HG03354 (cell line): ENCODE measurements at regions not wholly inside any gene's neighbourhood (a gene's known extent, or its start where the extent isn't known, plus 50 kb on each side); places are given as distances from the start of the nearest gene placed in this dataset.

Source experiments
- ATAC-seq: cut with Tn5 transposase; IDR thresholded peaks from one replicate; pipeline ENCODE4 v1.9.1; 2021; ENCODE audit warnings: mild to moderate bottlenecking; ENCODE audit not compliant: unreplicated experiment, poor library complexity, severe bottlenecking

GRCh38 chr1:244214009-244214967 lies 163.2 kb downstream of the ZBTB18 start:
- no peak for ATAC-seq

- ATAC-seq = no peak
Observed at GRCh38 chr1:244216836-244217235, 165.8 kb downstream of the ZBTB18 start.

GRCh38 chr1:244217711-244218110 lies 166.6 kb downstream of the ZBTB18 start:
- no peak for ATAC-seq

GRCh38 chr1:244218220-244218619 lies 167.1 kb downstream of the ZBTB18 start:
- no peak for ATAC-seq

DNA sequence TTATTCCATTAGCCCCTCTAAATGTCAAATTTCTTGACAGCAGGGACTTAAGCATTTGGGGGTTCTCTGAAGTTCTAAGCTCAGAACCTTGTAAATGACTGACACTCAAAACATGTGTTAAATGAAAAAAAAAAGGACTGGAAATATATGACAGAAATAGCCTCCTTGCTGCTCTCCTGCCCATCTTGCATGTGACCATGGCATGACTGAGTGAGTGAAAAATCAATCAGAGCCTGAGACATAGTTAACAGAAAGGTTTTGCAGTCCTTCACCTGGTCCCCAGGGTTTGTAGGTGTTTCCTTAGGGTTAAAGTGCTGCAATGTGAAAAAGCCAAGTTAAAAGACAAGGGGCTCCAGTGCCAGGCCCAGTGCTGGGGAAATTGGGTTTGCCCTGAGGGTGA lies 168.1 kb downstream of the ZBTB18 start:
- ATAC-seq = no peak

DNA sequence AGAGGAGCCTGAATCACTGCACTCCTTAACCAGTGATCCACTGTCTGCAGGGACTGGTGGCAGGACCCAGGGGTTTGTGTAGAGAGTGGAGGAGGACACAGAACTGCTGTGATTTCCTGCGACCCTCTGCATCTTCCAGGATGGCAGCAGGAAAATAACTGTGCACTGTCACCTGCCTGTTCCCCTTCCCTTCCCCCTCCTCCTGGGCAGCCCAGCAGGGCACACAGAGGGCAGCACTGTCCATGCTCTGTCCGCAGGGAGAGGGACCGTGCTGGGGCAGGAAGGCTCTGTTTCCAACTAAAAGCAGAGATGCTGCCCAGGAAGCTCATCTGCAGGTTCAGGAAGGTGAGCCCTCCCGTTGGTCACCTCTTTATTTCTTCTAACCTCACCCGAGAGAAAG lies 168.7 kb downstream of the ZBTB18 start:
- no peak for ATAC-seq

GRCh38 chr1:244220410-244220809 lies 169.3 kb downstream of the ZBTB18 start:
- no peak for ATAC-seq

DNA sequence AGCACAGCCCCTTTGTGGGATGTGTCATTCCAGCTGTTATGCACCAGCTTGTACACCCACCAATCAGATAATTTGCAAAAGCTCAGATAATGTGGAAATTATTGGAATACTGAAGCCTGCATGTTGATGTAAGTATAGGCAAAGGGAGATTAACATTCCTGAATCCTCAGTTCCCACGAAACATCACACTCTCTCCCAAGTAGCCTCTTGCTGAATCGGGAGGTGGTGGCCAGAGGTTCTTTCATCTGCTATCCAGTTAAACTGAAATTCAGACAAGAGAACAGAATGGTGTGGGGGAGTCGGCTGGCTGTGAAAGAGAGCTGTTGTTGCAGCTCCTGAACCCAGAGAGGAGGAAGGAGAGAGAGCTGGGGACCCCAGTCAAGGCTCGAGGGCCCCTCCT lies 170.9 kb downstream of the ZBTB18 start:
- no peak for ATAC-seq

DNA sequence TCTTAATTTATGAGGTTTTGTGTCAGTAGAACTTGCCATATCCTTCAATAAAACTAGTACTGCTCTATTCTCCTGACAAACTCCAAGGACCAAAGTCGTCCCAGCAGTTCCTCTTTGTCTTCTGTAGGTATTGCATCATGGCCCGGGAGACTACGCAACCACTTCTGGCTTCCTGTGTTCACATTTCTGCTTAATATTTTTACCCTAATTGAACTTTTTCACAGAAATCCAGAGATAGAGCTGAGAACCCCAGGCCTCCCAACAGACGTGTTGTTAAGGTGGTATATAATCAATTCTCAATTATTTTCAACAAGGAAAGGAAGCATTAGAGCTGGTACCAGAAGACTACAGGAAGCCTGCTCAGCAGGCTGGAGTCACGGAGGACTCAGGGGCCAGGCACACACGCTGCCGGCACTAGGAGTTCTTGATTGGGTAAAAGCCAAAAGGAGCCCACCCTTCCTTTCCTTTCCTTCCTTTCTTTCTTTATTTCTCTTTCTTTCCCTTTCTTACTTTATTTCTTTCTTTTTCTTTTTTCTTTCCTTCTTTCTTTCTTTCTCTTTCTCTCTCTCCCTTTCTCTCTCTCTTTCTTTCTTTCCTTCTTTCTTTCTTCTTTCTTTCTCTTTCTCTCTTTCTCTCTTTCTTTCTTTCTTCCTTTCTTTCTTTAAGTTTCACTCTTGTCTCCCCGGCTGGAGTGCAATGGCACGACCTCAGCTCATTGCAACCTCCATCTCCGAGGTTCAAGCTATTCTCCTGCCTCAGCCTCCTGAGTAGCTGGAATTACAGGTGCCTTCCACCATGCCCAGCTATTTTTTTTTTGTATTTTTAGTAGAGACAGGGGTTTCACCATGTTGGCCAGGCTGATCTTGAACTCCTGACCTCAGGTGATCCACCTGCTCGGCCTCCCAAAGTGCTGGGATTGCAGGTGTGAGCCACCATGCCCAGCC lies 173.7 kb downstream of the ZBTB18 start:
- ATAC-seq = no peak

GRCh38 chr1:244226435-244226834 lies 175.4 kb downstream of the ZBTB18 start:
- ATAC-seq = no peak

GRCh38 chr1:244230470-244230869 lies 179.4 kb downstream of the ZBTB18 start:
- no peak for ATAC-seq

DNA sequence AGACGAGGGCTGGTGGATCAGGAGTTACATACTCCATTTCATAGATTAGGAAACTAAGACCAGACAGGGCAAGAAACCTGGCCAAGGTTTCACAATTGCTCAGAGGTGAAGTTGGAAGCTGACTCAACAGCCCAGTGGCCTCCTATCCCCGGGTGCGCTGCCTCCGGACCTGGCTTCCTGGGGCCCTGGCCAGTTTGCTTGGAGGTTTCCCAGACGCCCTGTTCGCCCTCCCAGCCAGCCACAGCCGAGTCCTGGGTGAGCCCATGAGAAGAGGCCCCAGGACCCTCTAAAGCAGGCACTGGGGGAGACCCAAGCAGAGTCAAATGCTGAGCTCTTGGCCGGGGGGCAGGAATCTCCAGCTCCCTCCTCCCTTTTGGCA lies 180.1 kb downstream of the ZBTB18 start:
- no peak for ATAC-seq

GRCh38 chr1:244231572-244232315 lies 180.7 kb downstream of the ZBTB18 start:
- ATAC-seq = no peak

GRCh38 chr1:244234009-244234643 lies 183.0 kb downstream of the ZBTB18 start:
- no peak for ATAC-seq

DNA sequence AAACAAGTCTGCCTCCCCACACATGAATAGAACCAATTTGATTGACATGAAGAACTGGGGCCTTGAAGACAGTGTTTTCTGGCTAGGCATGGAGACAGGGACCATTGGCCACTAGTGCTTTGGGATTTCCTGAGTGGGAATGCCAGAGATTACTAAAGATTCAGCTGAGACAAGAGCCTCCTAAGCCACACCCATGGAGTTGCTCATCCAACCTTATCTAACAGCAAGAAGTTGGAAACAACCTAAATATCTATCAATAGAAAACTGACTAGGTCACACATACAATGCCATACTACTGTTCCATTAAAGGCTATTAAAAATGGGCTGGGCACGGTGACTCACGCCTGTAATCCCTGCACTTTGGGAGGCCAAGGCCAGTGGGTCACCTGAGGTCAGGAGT lies 184.1 kb downstream of the ZBTB18 start:
- no peak for ATAC-seq

GRCh38 chr1:244236101-244236500 lies 185.0 kb downstream of the ZBTB18 start:
- no peak for ATAC-seq

DNA sequence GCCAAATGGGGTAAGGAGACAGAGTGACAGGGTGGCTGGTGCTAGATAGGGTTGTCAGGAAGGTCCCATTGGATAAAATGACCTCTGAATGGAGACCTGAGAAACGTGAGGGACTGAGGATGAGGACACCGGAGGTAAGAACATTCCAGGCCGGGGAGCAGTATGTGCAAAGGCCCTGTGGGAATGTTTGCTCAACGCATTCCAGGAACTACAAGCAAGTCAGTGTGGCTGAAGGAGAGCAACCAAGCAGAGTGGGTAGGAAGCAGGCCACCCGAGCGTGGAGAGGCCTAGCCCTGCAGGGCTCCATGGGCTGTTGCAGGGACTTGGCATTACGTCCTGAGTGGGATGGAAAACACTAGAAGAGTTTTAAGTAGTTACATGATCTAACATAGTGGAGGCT lies 185.6 kb downstream of the ZBTB18 start:
- ATAC-seq = no peak

DNA sequence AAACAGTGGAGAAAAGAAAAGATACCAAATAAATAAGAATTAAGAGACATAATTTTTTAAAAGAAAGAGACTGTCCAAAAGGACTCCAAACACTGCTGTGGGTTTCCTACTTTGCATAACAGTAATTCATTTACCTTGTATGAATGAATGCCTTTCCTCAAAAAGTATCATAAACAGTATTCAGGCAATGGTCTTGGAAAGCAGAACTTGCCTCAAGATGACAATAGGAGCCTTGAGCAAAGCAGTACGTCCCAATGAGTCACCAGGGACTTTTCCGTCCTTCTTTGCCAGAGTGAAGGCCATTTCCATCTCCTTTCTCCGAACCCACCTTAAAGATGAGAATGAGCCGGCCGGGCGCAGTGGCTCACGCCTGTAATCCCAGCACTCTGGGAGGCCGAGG lies 186.4 kb downstream of the ZBTB18 start:
- ATAC-seq = peak; percentile 56

GRCh38 chr1:244239261-244239770 lies 188.2 kb downstream of the ZBTB18 start:
- ATAC-seq = no peak
